NT2/D1 (cell line): ENCODE measurements at regions not wholly inside any gene's neighbourhood (a gene's known extent, or its start where the extent isn't known, plus 50 kb on each side); places are given as distances from the start of the nearest gene placed in this dataset.
"Not testable (repeated sequence)": the region's sequence is repeated elsewhere in the genome, so short reads cannot be mapped to it uniquely, and the experiment has no call there.

Source experiments
- YY1 ChIP-seq: IDR thresholded peaks from 2 replicates; pipeline ENCODE4 v1.6.1; 2011; ENCODE audit not compliant: insufficient read length, insufficient read depth
- ZNF274 ChIP-seq: IDR thresholded peaks from 2 replicates; pipeline ENCODE4 v1.6.1; 2011; ENCODE audit warnings: mild to moderate bottlenecking, low read depth, low read length

- not testable (repeated sequence) for TF ChIP-seq ZNF274, YY1
Observed at GRCh38 chr12:85475277-85475676, 195.3 kb downstream of the ALX1 start.
